Fibroblast of villous mesenchyme (primary cell): ENCODE measurements at regions not wholly inside any gene's neighbourhood (a gene's known extent, or its start where the extent isn't known, plus 50 kb on each side); places are given as distances from the start of the nearest gene placed in this dataset.

Experiments used
- DNase-seq: peaks from one replicate; pipeline ENCODE4 v3.0.0-alpha.2; 2010; ENCODE audit warnings: low read depth
- H3K4me3 ChIP-seq: 2 replicates; pipeline ENCODE4 v1.5.1; 2011; ENCODE audit warnings: low read depth, mild to moderate bottlenecking, low read length
- TF ChIP-seq, protein P1 (sequence below): IDR thresholded peaks from 2 replicates; pipeline ENCODE4 v1.5.1; 2012; ENCODE audit warnings: low read depth, mild to moderate bottlenecking, low read length; ENCODE audit not compliant: insufficient read depth

DNA sequence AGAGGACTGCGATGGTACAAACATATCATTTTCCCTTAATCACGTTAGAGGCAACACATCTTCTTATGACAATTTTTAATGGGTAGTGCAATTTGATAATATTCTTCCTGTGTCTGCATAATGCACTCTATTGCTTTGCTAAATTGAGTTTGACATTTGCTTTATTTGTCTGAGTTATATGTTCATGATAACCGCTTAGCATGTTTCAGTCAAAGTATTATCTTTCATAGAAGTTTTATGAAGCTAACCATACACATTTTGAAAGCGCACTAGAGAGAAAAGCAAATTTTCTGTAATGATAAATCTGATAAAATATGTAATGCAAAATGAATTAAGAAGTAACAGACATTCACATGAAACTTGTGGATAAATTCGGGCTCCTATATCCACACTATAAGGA is 1276.9 kb downstream of the ZPLD1 start:
- TF ChIP-seq, protein P1, sequence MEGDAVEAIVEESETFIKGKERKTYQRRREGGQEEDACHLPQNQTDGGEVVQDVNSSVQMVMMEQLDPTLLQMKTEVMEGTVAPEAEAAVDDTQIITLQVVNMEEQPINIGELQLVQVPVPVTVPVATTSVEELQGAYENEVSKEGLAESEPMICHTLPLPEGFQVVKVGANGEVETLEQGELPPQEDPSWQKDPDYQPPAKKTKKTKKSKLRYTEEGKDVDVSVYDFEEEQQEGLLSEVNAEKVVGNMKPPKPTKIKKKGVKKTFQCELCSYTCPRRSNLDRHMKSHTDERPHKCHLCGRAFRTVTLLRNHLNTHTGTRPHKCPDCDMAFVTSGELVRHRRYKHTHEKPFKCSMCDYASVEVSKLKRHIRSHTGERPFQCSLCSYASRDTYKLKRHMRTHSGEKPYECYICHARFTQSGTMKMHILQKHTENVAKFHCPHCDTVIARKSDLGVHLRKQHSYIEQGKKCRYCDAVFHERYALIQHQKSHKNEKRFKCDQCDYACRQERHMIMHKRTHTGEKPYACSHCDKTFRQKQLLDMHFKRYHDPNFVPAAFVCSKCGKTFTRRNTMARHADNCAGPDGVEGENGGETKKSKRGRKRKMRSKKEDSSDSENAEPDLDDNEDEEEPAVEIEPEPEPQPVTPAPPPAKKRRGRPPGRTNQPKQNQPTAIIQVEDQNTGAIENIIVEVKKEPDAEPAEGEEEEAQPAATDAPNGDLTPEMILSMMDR = no peak
- DNase-seq = no peak
- no peak overlapping the region for H3K4me3 ChIP-seq

DNA sequence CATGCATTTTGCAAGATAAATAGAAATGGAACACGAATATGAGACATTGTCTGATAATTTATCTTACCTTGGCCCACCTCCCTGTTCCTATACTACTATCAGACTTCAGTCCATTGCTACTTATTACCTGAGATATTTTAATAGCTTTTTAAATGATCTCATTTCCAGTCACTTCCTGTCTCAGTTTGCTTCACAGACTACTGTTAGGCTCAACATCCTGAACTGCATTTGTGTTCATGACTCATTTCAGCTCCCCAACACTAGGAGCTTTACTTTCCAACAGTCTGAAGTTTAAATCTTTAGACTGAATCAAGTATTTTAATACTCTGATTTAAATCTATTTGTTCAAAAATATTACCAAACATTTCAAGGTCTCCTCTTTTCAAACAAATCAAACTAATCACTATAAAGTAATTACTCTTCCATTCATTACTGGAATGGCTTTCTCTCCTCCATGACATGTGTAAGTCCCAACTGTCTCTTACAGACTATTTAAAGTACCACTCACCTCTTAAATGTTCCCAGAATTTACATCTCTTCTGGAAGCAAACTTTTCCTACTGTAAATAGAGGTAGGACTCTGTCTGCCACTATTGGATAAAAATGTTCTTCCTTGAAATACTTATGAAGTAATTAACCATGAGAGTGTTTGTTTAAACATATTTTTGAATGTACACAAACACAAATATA is 1277.6 kb downstream of the ZPLD1 start:
- no peak for DNase-seq
- no peak overlapping the region for H3K4me3 ChIP-seq
- TF ChIP-seq, protein P1 = no peak

DNA sequence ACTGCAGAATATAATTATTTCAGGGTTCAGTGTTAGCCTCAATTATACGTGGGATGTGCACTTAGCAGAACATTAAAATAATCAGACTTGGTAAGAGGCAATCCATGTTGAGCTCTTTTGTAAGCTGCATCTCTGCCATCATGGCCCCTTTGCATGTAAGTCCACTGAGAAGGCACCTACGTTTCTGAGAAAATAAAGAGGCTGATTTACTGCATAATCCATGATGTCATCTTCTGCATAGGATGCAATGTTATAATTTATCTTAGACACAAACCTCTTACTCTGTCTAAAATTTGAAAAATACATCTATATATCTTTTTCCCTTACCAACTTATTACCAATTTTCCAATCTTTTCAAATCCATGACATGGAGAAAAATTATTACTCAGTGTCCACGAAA is 1294.7 kb downstream of the ZPLD1 start:
- no peak for DNase-seq
- no peak overlapping the region for H3K4me3 ChIP-seq
- TF ChIP-seq, protein P1 = no peak

DNA sequence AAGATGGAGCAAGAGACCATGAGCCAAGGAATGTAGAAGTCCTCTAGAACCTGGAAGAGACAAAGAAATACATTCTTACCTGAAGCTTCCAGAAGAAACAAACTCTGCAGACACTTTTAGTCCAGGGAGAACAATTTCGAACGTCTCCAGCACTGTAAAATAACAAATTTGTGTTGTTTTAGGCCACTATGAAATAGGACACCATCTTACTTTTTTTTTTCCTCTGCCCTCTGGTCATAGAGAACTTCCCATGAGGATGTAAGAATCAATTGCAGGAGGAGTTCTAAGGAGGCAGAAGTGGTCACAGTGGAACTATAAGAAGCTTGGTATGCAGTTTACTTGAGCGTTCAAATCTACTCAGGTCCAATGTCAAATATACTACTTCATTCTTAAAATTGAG is 1295.9 kb downstream of the ZPLD1 start:
- DNase-seq = no peak
- H3K4me3 ChIP-seq = no peak overlapping the region
- TF ChIP-seq, protein P1 = no peak

DNA sequence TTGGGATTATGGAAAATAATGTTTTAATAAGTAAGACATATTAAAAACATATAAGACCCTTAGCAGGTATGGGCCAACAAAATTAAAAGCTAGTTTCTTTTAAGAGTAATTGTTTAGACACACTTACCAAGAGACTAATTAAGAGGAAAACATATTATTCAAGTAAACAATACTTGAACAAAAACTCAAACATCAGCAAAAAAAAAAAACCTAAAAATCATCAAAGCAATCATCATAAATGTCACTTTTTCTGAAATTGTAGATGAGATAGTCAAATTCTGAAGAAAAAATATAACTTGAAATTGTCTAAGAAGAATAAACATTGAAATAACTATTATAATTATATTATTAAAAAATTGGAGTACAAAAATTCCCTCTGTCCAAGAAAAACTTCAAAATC is 1318.2 kb downstream of the ZPLD1 start:
- TF ChIP-seq, protein P1 = no peak
- H3K4me3 ChIP-seq = no peak overlapping the region
- DNase-seq = no peak

DNA sequence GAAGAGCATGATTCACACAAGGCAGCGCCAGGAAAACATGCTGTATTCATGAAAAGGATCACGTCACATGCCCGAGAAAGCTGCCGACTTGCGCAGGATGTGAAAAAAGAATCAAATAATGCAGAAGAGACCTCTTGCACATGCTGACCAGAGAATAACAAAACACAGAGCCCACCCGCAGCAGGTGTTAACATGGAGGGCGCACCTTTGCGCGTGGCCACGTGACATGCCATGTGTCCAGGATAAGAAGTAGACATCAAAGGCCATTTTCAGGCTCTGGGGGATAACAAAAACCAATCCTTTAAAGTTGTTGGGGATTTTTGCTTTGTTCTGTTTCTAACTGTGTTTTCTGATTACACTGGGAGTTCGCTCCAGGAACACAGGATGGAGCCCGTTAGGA is 1332.8 kb downstream of the ZPLD1 start:
- no peak overlapping the region for H3K4me3 ChIP-seq
- no peak for DNase-seq
- TF ChIP-seq, protein P1 = no peak

DNA sequence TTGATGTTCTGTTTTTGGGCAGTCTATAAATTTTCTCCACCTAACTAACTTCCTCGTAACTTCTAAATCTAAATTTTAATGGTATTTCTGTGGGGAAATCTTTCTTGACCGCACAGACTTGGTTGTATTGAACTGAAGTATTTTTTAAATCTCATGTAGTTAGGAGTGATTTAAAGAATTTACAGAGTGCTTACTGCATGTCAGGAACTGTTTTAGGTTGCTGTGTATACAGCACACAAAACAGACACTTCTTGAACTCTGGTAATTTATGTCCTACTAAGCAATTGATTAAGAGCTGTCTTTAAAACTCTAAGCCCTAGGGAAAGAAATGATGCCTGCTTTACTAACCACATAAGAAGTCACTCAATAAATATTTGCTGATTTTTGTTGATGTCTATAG is 1350.2 kb downstream of the ZPLD1 start:
- TF ChIP-seq, protein P1 = no peak
- H3K4me3 ChIP-seq = no peak overlapping the region
- DNase-seq = no peak
